ENCODE measurements at regions not wholly inside any gene's neighbourhood (a gene's known extent, or its start where the extent isn't known, plus 50 kb on each side); places are given as distances from the start of the nearest gene placed in this dataset.

DNA sequence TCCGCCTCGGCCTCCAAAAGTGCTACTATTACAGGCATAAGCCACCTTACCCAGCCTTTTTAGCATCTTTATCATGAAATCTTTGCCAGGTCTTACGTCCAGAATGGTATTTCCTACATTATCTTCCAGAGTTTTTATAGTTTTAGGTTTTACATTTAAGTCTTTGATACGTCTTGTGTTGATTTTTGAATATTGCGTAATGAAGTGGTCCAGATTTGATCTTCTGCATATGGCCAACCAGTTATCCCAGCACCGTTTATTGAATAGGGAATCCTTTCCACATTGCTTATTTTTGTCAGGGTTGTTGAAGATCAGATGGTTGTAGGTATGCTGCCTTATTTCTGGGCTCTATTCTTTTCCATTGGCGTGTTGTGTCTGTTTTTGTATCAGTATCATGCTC, 349.6 kb downstream of the KCTD8 start:
- Mint-ChIP-seq H3K27me3 (ENCODE audit: insufficient read depth, unreplicated experiment) (no peaks in the 10 kb centered on the region), H3K4me3 (ENCODE audit: unreplicated experiment) (no peak overlapping the region), H3K9me3 (ENCODE audit: unreplicated experiment) (peaks cover 19% of the 10 kb centered on the region), H3K27ac (ENCODE audit: low read depth, unreplicated experiment) (no peak overlapping the region), H3K4me1 (ENCODE audit: insufficient read depth, unreplicated experiment) (peaks cover 7% of the 10 kb centered on the region), H3K36me3 (ENCODE audit: insufficient read depth, unreplicated experiment) (peaks cover 7% of the 10 kb centered on the region)
- no TSS peak for BruUV-seq (replicated peaks)
- ChIA-PET POLR2A (no interaction called here), CTCF (no interaction called here)
- intact Hi-C loops (cut with micrococcal nuclease): no loop called here
- TF ChIP-seq, protein P1, sequence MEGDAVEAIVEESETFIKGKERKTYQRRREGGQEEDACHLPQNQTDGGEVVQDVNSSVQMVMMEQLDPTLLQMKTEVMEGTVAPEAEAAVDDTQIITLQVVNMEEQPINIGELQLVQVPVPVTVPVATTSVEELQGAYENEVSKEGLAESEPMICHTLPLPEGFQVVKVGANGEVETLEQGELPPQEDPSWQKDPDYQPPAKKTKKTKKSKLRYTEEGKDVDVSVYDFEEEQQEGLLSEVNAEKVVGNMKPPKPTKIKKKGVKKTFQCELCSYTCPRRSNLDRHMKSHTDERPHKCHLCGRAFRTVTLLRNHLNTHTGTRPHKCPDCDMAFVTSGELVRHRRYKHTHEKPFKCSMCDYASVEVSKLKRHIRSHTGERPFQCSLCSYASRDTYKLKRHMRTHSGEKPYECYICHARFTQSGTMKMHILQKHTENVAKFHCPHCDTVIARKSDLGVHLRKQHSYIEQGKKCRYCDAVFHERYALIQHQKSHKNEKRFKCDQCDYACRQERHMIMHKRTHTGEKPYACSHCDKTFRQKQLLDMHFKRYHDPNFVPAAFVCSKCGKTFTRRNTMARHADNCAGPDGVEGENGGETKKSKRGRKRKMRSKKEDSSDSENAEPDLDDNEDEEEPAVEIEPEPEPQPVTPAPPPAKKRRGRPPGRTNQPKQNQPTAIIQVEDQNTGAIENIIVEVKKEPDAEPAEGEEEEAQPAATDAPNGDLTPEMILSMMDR (IDR thresholded peaks at IDR 0.05; ENCODE audit: unreplicated experiment): no peak
- no peak for DNase-seq (ENCODE audit: unreplicated experiment)

DNA sequence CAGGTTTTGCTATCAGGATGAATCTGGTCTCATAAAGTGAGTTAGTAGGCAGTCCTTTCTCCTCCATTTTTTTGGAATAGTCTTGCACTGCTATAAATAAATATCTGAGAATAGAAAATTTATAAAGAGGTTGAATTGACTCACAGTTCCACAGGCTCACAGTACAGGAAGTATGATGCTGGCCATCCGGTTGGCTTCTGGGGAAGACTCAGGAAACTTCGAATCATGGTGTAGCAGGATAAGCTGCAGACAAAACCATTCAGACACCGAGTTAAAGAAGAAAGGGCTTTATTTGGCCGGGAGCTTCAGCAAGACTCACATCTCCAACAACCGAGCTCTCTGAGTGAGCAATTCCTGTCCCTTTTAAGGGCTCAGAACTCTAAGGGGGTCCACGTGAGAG, 348.2 kb downstream of the KCTD8 start:
- DNase-seq (ENCODE audit: unreplicated experiment): no peak
- POLR2A ChIA-PET: no interaction called here
- Mint-ChIP-seq H3K4me1 (ENCODE audit: insufficient read depth, unreplicated experiment) (peaks cover 7% of the 10 kb centered on the region), H3K36me3 (ENCODE audit: insufficient read depth, unreplicated experiment) (peaks cover 7% of the 10 kb centered on the region), H3K9me3 (ENCODE audit: unreplicated experiment) (peaks cover 19% of the 10 kb centered on the region), H3K27me3 (ENCODE audit: insufficient read depth, unreplicated experiment) (no peaks in the 10 kb centered on the region), H3K27ac (ENCODE audit: low read depth, unreplicated experiment) (no peak overlapping the region), H3K4me3 (ENCODE audit: unreplicated experiment) (no peak overlapping the region)
- intact Hi-C loops (cut with micrococcal nuclease): no loop called here
- CTCF ChIA-PET: no interaction called here
- TF ChIP-seq, protein P1 (IDR thresholded peaks at IDR 0.05; ENCODE audit: unreplicated experiment): no peak
- no TSS peak for BruUV-seq (replicated peaks)

DNA sequence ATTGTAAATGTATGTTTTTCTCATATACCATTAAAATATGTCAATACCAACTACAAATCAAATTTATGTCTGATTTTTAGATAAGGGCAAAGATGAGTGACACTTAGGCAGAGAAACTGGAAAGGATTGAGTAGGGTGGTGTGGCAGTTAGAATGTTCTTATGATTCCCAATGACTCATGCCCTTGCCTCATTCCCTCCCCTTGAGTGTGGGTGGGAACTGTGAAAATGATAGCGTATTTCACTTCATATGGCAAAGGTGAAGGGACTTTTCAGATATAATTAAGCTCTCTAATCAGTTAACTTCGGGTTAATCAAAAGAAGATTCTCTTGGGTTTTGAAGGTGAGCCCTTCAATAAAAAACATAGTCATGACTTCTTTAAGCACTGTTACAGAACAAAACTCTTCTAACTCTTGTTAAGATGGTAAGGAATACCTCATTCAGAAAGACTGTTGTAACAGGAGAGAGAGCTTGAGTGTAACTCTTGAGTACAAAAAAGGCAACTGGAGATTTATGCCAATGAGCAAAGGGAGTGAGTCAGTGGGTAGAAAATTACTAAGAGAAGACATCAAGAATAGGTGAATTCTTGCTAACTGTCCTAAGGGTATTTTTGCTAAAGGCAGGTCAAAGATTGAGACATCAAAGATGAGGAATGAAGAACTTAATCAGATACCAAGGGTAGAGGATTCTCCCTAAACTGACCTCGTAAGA, 329.5 kb downstream of the KCTD8 start:
- no peaks in the 10 kb centered on the region for H3K36me3 Mint-ChIP-seq (ENCODE audit: insufficient read depth, unreplicated experiment)
- CTCF ChIA-PET: interaction anchor here (0.6 to 1.1 kb wide), 3 partner anchors 15 to 927 kb away, joined by 3 read pairs; no protein-coding TSS in a partner anchor

DNA sequence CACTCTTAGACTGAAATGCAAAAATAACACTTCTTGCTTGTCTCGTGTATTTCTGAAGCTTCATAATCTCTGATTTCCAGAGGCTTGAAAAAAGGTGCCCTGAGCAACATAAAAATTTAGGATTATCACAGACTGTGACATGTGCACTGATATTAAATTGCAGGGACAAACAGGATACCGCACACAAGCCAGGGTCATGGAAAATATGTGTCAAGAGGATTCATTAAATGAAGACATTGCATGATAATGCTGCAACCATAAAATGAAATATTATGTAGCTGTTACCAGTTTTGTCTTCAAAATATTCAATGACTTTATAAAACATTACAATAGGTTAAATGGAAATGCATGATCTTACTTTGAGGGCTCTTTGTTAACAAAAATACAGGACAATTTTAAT, 328.0 kb downstream of the KCTD8 start:
- H3K4me3 Mint-ChIP-seq (ENCODE audit: unreplicated experiment): no peak overlapping the region
- intact Hi-C loops (cut with micrococcal nuclease): no loop called here

More for the DNA sequence above, 329.5 kb downstream of the KCTD8 start:
- H3K4me3 Mint-ChIP-seq (ENCODE audit: unreplicated experiment): peak overlapping the region; percentile 60
- TF ChIP-seq, protein P1 (IDR thresholded peaks at IDR 0.05; ENCODE audit: unreplicated experiment): no peak
- peak; percentile 81 for DNase-seq (ENCODE audit: unreplicated experiment)
- POLR2A ChIA-PET: interaction anchor here (0.7 to 1.2 kb wide), 3 partner anchors 14 to 404 kb away, joined by 3 read pairs; no protein-coding TSS in a partner anchor
- intact Hi-C loops (cut with micrococcal nuclease): loop anchor here (1.0 kb wide), 1 partner anchor 27 kb away; no protein-coding TSS in a partner anchor
- BruUV-seq (replicated peaks): TSS peak; percentile 58
- H3K27me3 Mint-ChIP-seq (ENCODE audit: insufficient read depth, unreplicated experiment): no peaks in the 10 kb centered on the region
- H3K9me3 Mint-ChIP-seq (ENCODE audit: unreplicated experiment): no peaks in the 10 kb centered on the region
- peak overlapping the region; percentile 95 for H3K27ac Mint-ChIP-seq (ENCODE audit: low read depth, unreplicated experiment)
- peaks cover 18% of the 10 kb centered on the region for H3K4me1 Mint-ChIP-seq (ENCODE audit: insufficient read depth, unreplicated experiment)

More for the DNA sequence above, 328.0 kb downstream of the KCTD8 start:
- Mint-ChIP-seq H3K9me3 (ENCODE audit: unreplicated experiment) (no peaks in the 10 kb centered on the region), H3K27me3 (ENCODE audit: insufficient read depth, unreplicated experiment) (no peaks in the 10 kb centered on the region), H3K36me3 (ENCODE audit: insufficient read depth, unreplicated experiment) (no peaks in the 10 kb centered on the region), H3K4me1 (ENCODE audit: insufficient read depth, unreplicated experiment) (peaks cover 18% of the 10 kb centered on the region), H3K27ac (ENCODE audit: low read depth, unreplicated experiment) (no peak overlapping the region)
- no TSS peak for BruUV-seq (replicated peaks)
- ChIA-PET CTCF (interaction anchor here (0.7 to 0.9 kb wide), 2 partner anchors 12 to 61 kb away, joined by 3 read pairs; no protein-coding TSS in a partner anchor), POLR2A (no interaction called here)
- TF ChIP-seq, protein P1 (IDR thresholded peaks at IDR 0.05; ENCODE audit: unreplicated experiment): no peak
- DNase-seq (ENCODE audit: unreplicated experiment): no peak
